ENCODE measurements at regions not wholly inside any gene's neighbourhood (a gene's known extent, or its start where the extent isn't known, plus 50 kb on each side); places are given as distances from the start of the nearest gene placed in this dataset.

DNA sequence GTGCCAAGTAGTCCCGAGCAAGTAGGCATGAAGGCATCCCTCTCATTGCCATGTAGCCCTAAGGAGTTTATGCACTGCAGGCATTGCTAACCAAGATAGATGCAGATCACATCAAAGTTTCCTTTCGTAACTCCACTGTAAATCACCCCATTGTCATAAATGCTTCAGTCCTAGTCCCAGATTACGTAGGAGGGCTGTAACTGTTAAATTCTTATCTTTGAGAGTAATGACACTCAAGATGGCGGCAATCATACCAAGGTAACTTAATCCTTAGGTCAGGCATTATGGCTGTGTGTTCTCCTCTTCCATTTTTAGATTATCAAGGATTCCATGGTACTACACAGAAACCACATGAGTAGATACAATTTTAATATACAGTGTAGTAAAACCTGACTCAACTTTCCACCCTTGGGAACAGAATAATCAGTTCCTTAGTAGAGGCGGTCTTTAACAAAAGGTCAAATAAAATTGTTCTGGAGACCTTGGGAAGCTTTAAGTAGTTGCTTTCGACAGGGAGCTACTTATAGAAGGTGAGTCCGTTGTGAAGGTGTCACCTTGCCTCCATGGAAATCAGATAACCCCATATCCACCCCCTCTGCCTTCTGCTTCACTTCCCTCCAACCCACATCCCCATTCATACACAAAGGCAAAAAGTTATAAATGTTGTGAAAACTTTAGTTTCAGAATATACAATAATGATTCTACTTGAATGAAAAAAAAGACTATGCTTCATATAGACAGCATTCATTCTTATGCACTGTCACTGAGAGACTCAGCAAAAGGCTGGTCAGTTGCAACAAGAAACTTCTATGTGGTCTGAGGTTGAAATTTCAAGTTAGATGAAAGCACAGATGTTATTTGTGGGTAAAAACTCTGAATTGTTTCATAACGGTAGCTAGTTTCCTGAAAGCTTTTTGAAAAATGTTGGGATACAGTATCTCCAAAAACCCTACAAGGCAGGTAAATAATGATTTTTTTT lies 64.8 kb upstream of the GALNT5 start:
- DNase-seq, result no peak

DNA sequence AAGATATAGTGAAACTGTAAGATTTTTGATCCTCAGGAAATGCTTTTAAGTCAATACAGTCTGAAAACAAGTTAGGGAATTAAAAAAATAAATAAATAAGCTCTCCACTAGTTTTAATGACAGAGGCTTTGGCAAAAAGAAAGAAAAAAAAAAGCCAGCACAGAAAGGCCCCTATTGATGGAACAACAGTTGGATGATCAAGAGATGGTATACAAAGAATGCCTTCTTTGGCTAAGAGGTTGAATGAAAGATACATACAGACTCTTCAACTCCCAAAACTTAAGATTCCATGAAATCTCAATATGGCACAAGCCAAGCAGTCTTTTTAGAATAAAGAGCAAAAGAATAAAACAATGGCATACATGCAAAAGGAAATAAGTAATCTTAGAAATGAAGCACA lies 64.0 kb upstream of the GALNT5 start:
- no peak for DNase-seq

DNA sequence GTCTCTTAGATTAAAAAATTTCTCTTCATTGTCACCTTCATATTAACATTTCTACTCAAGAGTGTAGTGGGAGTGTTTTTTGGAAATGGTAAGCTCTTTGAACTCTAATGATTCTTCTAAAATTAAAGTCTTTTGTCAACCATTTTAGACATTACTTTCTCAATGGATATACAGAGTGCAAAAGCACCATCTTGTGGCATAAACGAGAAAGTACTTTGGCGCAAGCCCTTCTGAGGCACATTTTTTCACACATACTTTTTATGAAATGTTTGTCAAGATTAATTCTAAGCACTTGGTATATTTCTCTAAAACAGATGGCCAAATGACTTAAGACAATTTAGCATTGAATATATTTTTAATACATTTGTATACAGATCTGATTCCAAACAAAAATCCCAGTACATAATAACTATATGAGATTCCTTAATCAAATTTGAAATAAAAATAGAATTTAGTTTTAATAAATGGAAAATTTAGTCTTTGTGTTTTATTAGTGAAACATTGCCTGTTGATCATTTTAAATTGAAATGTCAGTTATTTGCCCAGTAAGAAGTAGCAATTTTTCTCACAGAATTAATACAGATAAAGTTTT lies 63.3 kb upstream of the GALNT5 start:
- DNase-seq, result peak; percentile 32

DNA sequence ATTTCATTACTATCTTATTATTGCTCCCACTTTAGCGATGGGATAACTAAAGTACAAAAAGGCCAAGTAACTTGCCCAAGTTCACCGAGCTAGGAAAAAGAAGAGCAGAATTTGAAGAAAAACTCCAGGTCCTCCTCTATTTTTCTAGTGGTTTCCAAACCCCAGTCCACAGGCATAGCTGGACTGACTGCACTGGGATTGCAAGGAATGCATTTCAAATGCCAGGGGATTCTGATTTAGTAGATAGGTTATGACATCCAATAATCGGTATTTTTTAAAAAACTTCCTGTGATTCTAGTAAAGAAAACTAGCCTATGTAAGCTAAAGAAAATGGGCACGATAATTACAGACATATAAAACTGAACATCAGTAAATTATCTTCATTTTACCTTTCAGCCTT lies 62.7 kb upstream of the GALNT5 start:
- no peak for DNase-seq

DNA sequence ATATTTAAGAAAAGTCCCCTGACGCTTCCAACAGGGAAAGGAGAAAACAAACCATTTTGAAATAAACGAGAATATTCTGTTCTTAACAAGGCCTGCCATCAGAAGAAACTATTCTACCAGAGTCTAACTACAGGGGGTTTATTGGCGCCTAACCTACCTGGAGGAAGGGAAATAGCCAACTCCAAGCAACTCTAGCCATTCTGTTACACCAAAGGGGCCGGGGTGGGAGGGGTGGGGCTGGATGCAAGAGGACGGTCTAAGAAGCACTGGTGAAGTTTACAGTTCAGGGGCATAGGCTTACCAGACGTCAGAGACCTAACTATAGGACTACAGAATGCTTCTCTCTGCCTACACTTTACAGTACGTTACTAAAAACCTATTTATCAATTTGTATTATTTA lies 60.5 kb upstream of the GALNT5 start:
- DNase-seq, result no peak

DNA sequence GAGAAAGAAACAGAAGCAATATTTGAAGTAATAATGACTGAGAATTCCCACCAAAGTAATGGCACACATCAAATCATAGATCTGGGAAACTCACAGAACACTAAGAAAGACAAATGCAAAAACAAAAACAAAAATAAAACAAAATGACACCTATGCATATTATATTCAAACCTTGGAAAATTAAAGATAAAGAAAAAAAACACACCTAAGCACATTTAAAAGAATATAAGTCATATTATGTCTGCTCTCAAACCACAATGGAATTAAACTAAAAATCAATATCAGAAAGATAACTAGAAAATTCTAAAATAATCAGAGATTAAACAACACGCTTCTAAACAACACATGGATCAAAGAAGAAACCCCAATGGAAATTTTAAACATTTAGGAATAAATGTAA lies 59.7 kb upstream of the GALNT5 start:
- no peak for DNase-seq

DNA sequence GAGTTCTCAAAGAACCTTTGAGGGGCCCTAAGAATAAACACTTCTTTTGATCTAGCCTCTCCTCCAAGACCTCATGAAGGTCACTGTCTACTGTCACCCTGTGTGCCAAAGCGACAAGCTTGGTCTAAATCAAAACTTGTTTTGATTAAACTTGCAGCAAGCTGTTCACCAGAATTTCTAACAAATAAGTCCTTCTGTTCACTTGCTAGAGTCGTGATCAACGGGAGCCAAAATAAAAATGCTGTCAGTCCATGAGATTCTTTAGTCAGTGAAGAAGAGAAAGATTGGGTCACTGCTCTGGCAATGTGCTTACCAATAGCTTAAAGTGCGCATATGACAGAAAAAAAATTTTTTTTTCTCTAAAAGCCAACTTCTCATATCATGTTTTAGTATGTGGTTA lies 53.9 kb upstream of the GALNT5 start:
- DNase-seq, result no peak

DNA sequence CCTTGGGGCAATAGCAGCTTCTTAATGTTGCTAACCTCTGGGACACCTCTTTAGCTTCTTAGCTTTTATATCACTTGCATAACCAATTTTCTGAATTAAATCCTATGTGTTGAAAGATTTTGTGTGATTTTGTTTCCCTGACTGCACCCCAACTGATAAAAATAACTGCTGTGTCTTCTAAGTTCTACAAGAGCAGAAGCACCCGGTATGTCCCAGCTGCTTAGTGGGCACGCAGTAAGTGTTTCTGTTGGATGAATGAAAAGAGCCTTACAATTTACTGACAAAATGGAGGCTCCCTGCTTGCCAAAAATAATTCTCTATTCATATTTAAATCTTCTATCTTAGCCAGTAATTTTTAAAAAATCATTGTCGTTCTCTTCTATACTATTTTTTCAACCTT lies 53.1 kb upstream of the GALNT5 start:
- DNase-seq, result no peak

DNA sequence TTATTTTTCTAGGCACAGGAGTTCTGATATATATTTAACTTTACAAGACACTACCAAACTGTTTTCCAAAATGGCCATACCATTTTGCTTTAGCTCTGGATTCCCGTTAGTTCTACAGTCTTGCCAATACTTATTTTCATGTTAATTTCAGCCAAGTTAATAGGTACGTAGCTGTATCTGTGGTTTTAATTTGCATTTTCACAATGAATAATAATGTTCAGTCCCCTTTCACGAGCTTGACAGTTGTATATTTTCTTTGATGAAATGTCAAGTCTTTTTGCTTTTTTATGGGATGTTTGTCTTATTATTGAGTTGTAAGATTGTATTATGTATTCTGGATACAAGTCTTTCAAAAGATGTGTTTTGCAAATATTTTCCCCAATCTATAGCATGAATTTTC lies 50.6 kb upstream of the GALNT5 start:
- no peak for DNase-seq
